Endothelial cell of umbilical vein (primary cell): ENCODE measurements at regions not wholly inside any gene's neighbourhood (a gene's known extent, or its start where the extent isn't known, plus 50 kb on each side); places are given as distances from the start of the nearest gene placed in this dataset.

ENCODE experiments used
- BruUV-seq: library from RNA; stranded (reverse); fragments of 400-500 nt; replicated peaks from 2 replicates; lab custom pipeline; 2021; lab: Mats Ljungman, UMichigan
- CTCF ChIA-PET: fragments of 300-600, 350-600 bp; sonication (Branson Sonifier 250); formaldehyde crosslinking; loops from one replicate; lab custom pipeline; 2021; ENCODE audit warnings: antibody characterized with exemption, inconsistent platforms; lab: Charles Lee
- POLR2A ChIA-PET: fragments of 300-600, 350-600 bp; sonication (Branson Sonifier 250); formaldehyde crosslinking; loops from one replicate; lab custom pipeline; 2021; ENCODE audit warnings: antibody characterized with exemption, inconsistent platforms; lab: Charles Lee
- DNase-seq: peaks from one replicate; pipeline ENCODE4 v3.0.0-alpha.2; 2011; ENCODE audit warnings: low read depth, low spot score
- FAIRE-seq: peaks from 2 replicates; lab custom pipeline; 2011; peaks lifted over from hg19 to GRCh38; lab: Jason Lieb, UNC
- H2AFZ ChIP-seq: 2 replicates; pipeline ENCODE4 v1.6.0; 2012; ENCODE audit warnings: low read depth, low read length, control low read depth, inconsistent platforms
- H3K27ac ChIP-seq: 2 replicates; pipeline ENCODE4 v1.5.1; 2011; ENCODE audit warnings: low read depth, mild to moderate bottlenecking, control low read depth, low read length, moderate library complexity; ENCODE audit not compliant: insufficient read depth
- H3K27me3 ChIP-seq, 2 experiments: 2 replicates each; pipeline versions ENCODE4 v1.6.0 to v1.6.1; 2011; ENCODE audit warnings: low read length in 2 of 2, mixed read lengths in 1 of 2; ENCODE audit not compliant: control insufficient read depth in 2 of 2, insufficient read depth in 2 of 2
- H3K36me3 ChIP-seq, 2 experiments: 2 replicates in 1 of 2; 3 replicates in 1 of 2; pipeline ENCODE4 v1.5.1; 2011; ENCODE audit warnings: low read length in 2 of 2, mild to moderate bottlenecking in 1 of 2, moderate library complexity in 1 of 2; ENCODE audit not compliant: control insufficient read depth in 2 of 2, insufficient read depth in 2 of 2; ENCODE audit errors: extremely low read depth in 1 of 2
- H3K4me1 ChIP-seq: 3 replicates; pipeline ENCODE4 v1.5.1; 2011; ENCODE audit warnings: mild to moderate bottlenecking, low read length; ENCODE audit not compliant: control insufficient read depth, insufficient read depth; ENCODE audit errors: extremely low read depth
- H3K4me2 ChIP-seq: 2 replicates; pipeline ENCODE4 v1.6.1; 2011; ENCODE audit warnings: low read length, control low read depth, mixed read lengths; ENCODE audit not compliant: insufficient read depth
- H3K4me3 ChIP-seq, 3 experiments: fragments of 200-600 bp in 1 of 3; sonication (generic), shearing (Covaris generic) in 1 of 3; replicated peaks in 1 of 3; 2 replicates each; pipeline ENCODE4 v1.5.1; 2011 to 2016; ENCODE audit warnings: control low read depth in 3 of 3, low read length in 3 of 3, mild to moderate bottlenecking in 2 of 3, inconsistent platforms in 1 of 3, low read depth in 1 of 3, moderate library complexity in 1 of 3; ENCODE audit not compliant: insufficient read depth in 1 of 3
- H3K79me2 ChIP-seq: 2 replicates; pipeline ENCODE4 v1.6.0; 2012; ENCODE audit warnings: low read length, inconsistent platforms; ENCODE audit not compliant: control insufficient read depth, insufficient read depth
- H3K9ac ChIP-seq: replicated peaks from 2 replicates; pipeline ENCODE3; 2011; ENCODE audit warnings: low read length, control low read depth; ENCODE audit not compliant: insufficient read depth; ENCODE audit errors: extremely low read depth
- H3K9me1 ChIP-seq: replicated peaks from 3 replicates; pipeline ENCODE4 v1.6.0; 2011; ENCODE audit warnings: mild to moderate bottlenecking, low read length; ENCODE audit not compliant: control insufficient read depth, insufficient read depth; ENCODE audit errors: extremely low read depth
- H3K9me3 ChIP-seq: replicated peaks from 2 replicates; pipeline ENCODE4 v1.5.1; 2012; ENCODE audit warnings: low read length, inconsistent platforms; ENCODE audit not compliant: control insufficient read depth, insufficient read depth
- H4K20me1 ChIP-seq: replicated peaks from 2 replicates; pipeline ENCODE3; 2011; ENCODE audit warnings: mild to moderate bottlenecking, low read length; ENCODE audit not compliant: control insufficient read depth, insufficient read depth; ENCODE audit errors: extremely low read depth
- EZH2 ChIP-seq: IDR thresholded peaks from 2 replicates; pipeline ENCODE4 v1.6.1; 2012; ENCODE audit warnings: borderline replicate concordance, low read depth, mild to moderate bottlenecking, moderate library complexity, low read length, inconsistent platforms; ENCODE audit not compliant: severe bottlenecking
- FOS ChIP-seq: IDR thresholded peaks from 2 replicates; pipeline ENCODE4 v1.6.1; 2011; ENCODE audit warnings: mild to moderate bottlenecking, low read length, moderate library complexity, borderline replicate concordance; ENCODE audit not compliant: insufficient read depth
- GATA2 ChIP-seq: IDR thresholded peaks from 2 replicates; pipeline ENCODE4 v1.7.0; 2011; ENCODE audit warnings: low read depth, mild to moderate bottlenecking, moderate library complexity, mixed read lengths, low read length; ENCODE audit not compliant: insufficient read length, insufficient read depth
- JUN ChIP-seq: IDR thresholded peaks from 2 replicates; pipeline ENCODE4 v1.6.1; 2011; ENCODE audit warnings: borderline replicate concordance, low read depth; ENCODE audit not compliant: insufficient read length, insufficient read depth
- MAX ChIP-seq: IDR thresholded peaks from 2 replicates; pipeline ENCODE4 v1.6.1; 2011; ENCODE audit not compliant: insufficient read depth, insufficient read length
- MYC ChIP-seq: IDR thresholded peaks from one replicate; pipeline ENCODE4 v1.6.1; 2011; ENCODE audit warnings: mild to moderate bottlenecking, low read depth, low read length
- POLR2A ChIP-seq: IDR thresholded peaks from 2 replicates; pipeline ENCODE4 v1.6.1; 2012; ENCODE audit warnings: low read depth, mild to moderate bottlenecking, control low read depth, low read length
- POLR2AphosphoS5 ChIP-seq: IDR thresholded peaks from 2 replicates; pipeline ENCODE4 v1.6.1; 2012; ENCODE audit warnings: low read depth, mild to moderate bottlenecking, control low read depth, low read length, moderate library complexity; ENCODE audit not compliant: insufficient read depth
- dilution Hi-C: fragments of 300-500 bp; cut with MboI; formaldehyde crosslinking; loops from one replicate; pipeline ENCODE4 v1.15.0; 2019; ENCODE audit warnings: low sequenced_read_pairs; ENCODE audit not compliant: extremely low pct_ligation_motif_present
- intact Hi-C: fragments of 100-400 bp; cut with micrococcal nuclease; formaldehyde crosslinking; loops from one replicate; pipeline ENCODE4 v1.10.0; 2022
- TF ChIP-seq, protein P1 (sequence below), 2 donors: IDR thresholded peaks; 1 replicate in 1 of 2; 2 replicates in 1 of 2; pipeline ENCODE4 v1.5.1; 2011; ENCODE audit warnings: low read length in 2 of 2, mild to moderate bottlenecking in 2 of 2, moderate library complexity in 2 of 2, control low read depth in 1 of 2, inconsistent platforms in 1 of 2, low read depth in 1 of 2; ENCODE audit not compliant: insufficient read depth in 1 of 2; ENCODE audit errors: extremely low read depth in 1 of 2

DNA sequence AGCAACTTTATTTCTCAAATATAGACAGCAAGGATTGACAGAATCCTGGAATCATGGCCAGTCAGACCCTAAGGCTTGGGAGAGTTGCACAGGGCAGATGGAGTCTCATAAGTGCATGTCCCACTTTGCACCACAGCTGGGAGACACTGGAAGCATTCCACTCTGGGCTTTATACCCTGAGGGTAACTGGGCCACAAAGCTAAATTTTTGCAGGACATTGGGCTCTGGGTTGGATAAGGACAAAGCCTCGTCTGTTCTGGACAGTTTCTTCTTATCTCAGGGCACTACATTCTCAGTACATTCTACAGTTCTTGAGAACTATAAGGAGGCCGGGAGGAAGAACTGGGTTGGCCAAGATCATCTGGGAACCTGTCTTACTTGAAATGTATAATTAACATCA, 158.3 kb upstream of the IGFBP3 start:
- no peaks in the 10 kb centered on the region for H3K79me2 ChIP-seq
- no peaks in the 10 kb centered on the region for H3K9me1 ChIP-seq
- H3K9me3 ChIP-seq, result no peaks in the 10 kb centered on the region
- no peak for TF ChIP-seq EZH2
- no peak for TF ChIP-seq JUN
- TF ChIP-seq, protein P1, sequence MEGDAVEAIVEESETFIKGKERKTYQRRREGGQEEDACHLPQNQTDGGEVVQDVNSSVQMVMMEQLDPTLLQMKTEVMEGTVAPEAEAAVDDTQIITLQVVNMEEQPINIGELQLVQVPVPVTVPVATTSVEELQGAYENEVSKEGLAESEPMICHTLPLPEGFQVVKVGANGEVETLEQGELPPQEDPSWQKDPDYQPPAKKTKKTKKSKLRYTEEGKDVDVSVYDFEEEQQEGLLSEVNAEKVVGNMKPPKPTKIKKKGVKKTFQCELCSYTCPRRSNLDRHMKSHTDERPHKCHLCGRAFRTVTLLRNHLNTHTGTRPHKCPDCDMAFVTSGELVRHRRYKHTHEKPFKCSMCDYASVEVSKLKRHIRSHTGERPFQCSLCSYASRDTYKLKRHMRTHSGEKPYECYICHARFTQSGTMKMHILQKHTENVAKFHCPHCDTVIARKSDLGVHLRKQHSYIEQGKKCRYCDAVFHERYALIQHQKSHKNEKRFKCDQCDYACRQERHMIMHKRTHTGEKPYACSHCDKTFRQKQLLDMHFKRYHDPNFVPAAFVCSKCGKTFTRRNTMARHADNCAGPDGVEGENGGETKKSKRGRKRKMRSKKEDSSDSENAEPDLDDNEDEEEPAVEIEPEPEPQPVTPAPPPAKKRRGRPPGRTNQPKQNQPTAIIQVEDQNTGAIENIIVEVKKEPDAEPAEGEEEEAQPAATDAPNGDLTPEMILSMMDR (IDR thresholded peaks at IDR 0.05; ENCODE audit: extremely low read depth in 1 of 2, insufficient read depth in 1 of 2, low read depth in 1 of 2, low read length in 2 of 2), result no peak
- TF ChIP-seq MYC, result no peak
- no peak for TF ChIP-seq POLR2A
- dilution Hi-C loops, result no loop called here
- no peak overlapping the region for H3K4me2 ChIP-seq
- H3K36me3 ChIP-seq, result no peaks in the 10 kb centered on the region
- no peaks in the 10 kb centered on the region for H3K4me1 ChIP-seq
- FAIRE-seq (no peak), DNase-seq (no peak)
- no peak overlapping the region for H3K4me3 ChIP-seq
- no TSS peak for BruUV-seq
- ChIA-PET POLR2A (no interaction called here), CTCF (no interaction called here)
- intact Hi-C loops, result no loop called here
- H3K27ac ChIP-seq, result no peak overlapping the region
- no peak overlapping the region for H3K9ac ChIP-seq
- no peaks in the 10 kb centered on the region for H4K20me1 ChIP-seq
- H3K27me3 ChIP-seq, result peaks cover 0 to 2% of the 10 kb centered on the region in 2 experiments
- H2AFZ ChIP-seq, result no peak overlapping the region

- Histone ChIP-seq H3K36me3 (no peaks in the 10 kb centered on the region), H3K4me3 (no peak overlapping the region), H3K9me3 (no peaks in the 10 kb centered on the region), H2AFZ (no peak overlapping the region), H4K20me1 (no peaks in the 10 kb centered on the region), H3K9ac (no peak overlapping the region), H3K9me1 (no peaks in the 10 kb centered on the region), H3K4me1 (no peaks in the 10 kb centered on the region), H3K27ac (no peak overlapping the region), H3K4me2 (no peak overlapping the region), H3K79me2 (no peaks in the 10 kb centered on the region), H3K27me3 (peaks cover 0 to 6% of the 10 kb centered on the region in 2 experiments)
- ChIA-PET CTCF (no interaction called here), POLR2A (no interaction called here)
- TF ChIP-seq GATA2 (no peak), FOS (no peak), POLR2A (no peak), MAX (no peak), EZH2 (no peak), JUN (no peak), MYC (no peak), POLR2AphosphoS5 (no peak)
- TF ChIP-seq, protein P1 (IDR thresholded peaks at IDR 0.05; ENCODE audit: extremely low read depth in 1 of 2, insufficient read depth in 1 of 2, low read depth in 1 of 2, low read length in 2 of 2), result no peak
- DNase-seq (no peak), FAIRE-seq (no peak)
- no TSS peak for BruUV-seq
- dilution Hi-C loops, result no loop called here
- intact Hi-C loops, result no loop called here
These were observed 155.5 kb upstream of the IGFBP3 start for GRCh38 chr7:46076527-46076926.
